ENCODE measurements at regions not wholly inside any gene's neighbourhood (a gene's known extent, or its start where the extent isn't known, plus 50 kb on each side); places are given as distances from the start of the nearest gene placed in this dataset.
A peak's percentile ranks its signal among the peaks of the same experiment; 100 is the strongest.

DNA sequence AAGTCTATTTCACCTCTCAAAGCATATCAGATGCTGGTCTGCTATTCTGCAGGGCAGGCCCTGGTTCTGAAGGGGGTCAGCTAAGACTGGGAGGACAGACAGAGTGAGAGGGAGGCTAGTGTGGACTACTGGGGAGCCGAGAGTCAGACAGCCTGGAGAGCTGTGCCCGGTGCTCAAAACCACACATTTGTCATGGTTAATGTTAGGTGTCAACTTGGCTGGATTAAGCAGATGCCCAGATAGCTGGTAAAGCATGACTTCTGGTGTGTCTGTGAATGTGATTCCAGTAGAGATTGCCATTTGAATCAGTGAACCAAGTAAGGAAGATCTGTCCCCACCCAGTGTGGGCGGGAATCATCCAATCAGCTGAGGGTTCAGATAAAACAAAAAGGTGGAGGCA is 102.6 kb downstream of the SNX19 start:
- H3K4me3 ChIP-seq (replicated peaks in 1 of 2; ENCODE audit: low read depth in 2 of 2, low read length in 2 of 2): no peak overlapping the region
- DNase-seq (ENCODE audit: low read depth in 2 of 2): no peak
- TF ChIP-seq, protein P1, sequence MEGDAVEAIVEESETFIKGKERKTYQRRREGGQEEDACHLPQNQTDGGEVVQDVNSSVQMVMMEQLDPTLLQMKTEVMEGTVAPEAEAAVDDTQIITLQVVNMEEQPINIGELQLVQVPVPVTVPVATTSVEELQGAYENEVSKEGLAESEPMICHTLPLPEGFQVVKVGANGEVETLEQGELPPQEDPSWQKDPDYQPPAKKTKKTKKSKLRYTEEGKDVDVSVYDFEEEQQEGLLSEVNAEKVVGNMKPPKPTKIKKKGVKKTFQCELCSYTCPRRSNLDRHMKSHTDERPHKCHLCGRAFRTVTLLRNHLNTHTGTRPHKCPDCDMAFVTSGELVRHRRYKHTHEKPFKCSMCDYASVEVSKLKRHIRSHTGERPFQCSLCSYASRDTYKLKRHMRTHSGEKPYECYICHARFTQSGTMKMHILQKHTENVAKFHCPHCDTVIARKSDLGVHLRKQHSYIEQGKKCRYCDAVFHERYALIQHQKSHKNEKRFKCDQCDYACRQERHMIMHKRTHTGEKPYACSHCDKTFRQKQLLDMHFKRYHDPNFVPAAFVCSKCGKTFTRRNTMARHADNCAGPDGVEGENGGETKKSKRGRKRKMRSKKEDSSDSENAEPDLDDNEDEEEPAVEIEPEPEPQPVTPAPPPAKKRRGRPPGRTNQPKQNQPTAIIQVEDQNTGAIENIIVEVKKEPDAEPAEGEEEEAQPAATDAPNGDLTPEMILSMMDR (IDR thresholded peaks at IDR 0.05; ENCODE audit: low read depth, low read length): no peak

DNA sequence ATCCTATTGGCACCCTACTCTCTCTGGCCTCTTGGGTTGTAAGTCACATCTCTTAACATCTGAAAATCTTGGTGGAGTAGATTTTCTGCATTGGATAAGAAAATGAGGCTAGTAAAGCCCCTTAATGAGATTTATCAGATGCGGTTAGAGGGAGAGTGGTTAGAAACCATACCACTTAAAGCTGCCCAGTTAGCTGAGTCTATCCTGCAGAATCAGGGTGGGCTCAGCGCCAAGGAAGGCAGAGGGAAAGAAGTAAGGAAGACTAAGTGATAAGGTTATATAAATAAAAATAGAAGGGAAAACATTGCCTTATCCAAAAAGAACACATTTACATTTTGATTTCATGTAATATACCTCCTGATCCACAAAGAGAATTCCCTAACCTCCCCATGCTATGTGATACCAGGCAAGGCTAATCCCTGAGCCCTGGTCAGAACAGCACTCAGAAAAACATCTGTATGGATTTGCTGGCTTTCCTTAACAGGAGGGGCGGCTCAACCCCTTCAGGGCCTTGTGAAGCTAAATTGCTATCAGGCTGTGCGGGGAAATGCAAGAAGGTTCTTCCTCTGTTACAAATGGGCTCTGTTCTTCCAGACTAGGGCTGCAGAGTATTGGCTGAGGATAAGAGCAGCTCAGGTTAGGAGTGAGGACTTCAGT is 101.7 kb downstream of the SNX19 start:
- DNase-seq (ENCODE audit: low read depth in 2 of 2): no peak
- TF ChIP-seq, protein P1 (IDR thresholded peaks at IDR 0.05; ENCODE audit: low read depth, low read length): no peak
- H3K4me3 ChIP-seq (replicated peaks in 1 of 2; ENCODE audit: low read depth in 2 of 2, low read length in 2 of 2): no peak overlapping the region

DNA sequence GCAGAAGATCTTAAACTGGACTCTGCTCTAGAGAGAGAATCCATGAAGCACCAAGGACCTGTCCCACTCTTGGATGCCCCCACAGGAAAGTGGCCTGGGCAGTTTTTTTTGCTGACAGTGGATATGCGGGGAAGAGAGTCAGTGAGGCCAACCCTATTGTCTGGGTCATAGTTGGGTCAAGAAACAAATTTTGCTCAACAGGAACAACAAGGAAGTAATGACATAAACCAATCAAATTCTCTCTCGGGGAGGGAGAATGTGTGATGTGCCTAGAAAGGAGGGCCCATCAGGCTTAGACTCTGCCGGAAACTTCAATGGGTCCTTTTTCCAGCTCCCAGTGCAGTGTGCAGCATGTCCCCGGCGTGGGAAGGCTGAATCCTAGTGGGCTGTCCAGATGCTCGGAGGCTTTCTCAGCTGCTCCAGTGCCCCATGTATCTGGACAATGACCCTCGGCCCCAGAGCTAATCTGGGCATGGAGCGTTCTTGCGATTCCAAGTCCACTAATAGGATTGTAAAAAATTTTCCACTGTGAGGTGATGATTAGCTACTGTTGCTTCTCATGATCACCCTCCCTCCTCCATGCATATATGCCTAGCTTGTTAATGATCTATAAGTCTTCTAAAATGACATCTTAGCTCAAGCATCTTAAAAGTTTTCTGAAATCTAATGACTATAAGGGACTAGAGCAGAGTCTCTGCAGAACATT is 101.0 kb downstream of the SNX19 start:
- DNase-seq (ENCODE audit: low read depth in 2 of 2): no peak
- TF ChIP-seq, protein P1 (IDR thresholded peaks at IDR 0.05; ENCODE audit: low read depth, low read length): no peak
- H3K4me3 ChIP-seq (replicated peaks in 1 of 2; ENCODE audit: low read depth in 2 of 2, low read length in 2 of 2): no peak overlapping the region

DNA sequence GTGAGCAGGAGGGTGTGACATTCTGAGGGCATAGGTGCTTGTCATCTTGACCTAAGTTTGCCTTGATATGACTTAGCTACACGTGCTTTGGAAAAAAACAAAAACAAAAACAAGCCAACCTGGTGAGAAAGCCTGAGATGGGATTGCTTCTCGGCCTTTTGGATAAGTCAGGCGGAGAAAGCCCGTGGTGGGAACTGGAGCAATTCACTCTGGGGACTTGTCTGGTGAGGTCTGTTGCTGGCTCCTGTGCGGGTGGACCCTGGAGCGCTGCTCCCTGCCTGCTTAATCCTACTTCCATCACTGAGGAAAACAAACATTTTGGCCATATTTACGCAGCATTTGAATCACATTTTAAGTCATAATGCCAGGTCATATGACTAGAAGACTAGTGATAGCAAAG is 100.3 kb downstream of the SNX19 start:
- H3K4me3 ChIP-seq (replicated peaks in 1 of 2; ENCODE audit: low read depth in 2 of 2, low read length in 2 of 2): no peak overlapping the region
- no peak for DNase-seq (ENCODE audit: low read depth in 2 of 2)
- TF ChIP-seq, protein P1 (IDR thresholded peaks at IDR 0.05; ENCODE audit: low read depth, low read length): no peak

DNA sequence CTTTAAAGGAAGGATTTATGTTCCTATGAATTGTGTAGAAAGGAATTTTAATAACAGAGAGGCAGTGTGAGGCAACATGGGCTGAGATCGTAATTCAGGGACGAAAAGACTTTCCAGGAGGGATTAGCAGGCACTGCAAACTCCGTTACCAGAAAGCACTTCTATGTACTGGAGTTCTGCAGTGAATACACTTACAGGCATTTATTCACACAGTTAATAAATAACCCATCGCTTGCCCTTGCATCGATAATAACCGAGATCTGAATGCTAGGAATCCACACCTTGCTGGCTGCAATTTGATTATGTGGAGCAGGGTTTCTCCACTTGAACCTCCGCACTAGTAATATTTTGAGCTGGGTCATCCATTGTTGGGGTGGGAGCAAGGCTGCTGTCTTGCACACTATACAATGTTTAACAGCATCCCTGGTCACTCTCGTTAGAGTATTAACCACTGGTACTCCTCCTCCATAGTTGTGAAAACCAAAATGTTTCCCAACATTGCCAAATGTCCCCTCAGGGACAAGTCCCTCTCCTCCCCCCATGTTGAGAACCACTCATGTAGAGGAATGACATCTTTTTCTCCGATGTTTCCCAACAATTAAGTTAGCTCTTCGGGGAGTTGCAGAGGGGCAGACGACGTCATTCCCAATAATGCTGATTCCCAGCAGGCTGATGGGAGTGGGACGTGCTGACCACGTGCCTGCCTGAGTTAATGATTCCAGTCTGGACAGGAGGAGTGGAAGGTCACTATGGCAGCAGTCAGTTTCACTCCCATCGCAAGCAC is 99.5 kb downstream of the SNX19 start:
- DNase-seq (ENCODE audit: low read depth in 2 of 2): no peak
- TF ChIP-seq, protein P1 (IDR thresholded peaks at IDR 0.05; ENCODE audit: low read depth, low read length): no peak
- H3K4me3 ChIP-seq (replicated peaks in 1 of 2; ENCODE audit: low read depth in 2 of 2, low read length in 2 of 2): no peak overlapping the region

DNA sequence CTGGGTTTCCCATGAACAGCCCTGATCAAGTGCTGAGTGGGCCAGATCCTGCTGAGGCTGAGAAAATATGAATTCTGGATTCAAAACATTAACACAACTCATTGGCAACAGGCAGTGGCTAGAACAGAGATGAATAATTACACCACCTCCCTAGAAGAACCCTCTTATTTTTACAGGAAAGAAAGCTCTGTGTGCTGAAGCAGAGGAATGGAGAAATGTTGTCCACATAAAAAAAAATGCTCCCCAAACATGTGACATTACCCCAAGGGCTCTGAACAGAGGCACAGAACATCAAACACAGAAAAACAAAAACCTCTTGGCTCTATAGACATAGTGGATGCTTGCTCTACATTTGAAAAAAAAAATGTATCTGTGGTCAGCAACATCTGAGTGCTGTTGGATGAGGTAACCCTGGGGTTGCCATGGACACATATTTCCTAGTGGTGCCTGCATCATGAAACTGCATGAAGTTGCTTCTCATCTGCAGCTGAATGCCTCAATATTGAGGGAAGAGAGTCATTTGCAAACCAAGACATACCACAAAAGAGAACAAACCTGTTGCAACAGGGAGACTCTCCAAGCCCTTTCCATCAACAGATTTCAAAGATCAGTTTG is 98.8 kb downstream of the SNX19 start:
- no peak overlapping the region for H3K4me3 ChIP-seq (replicated peaks in 1 of 2; ENCODE audit: low read depth in 2 of 2, low read length in 2 of 2)
- TF ChIP-seq, protein P1 (IDR thresholded peaks at IDR 0.05; ENCODE audit: low read depth, low read length): no peak
- DNase-seq (ENCODE audit: low read depth in 2 of 2): peak; percentile 56 to 62

Data from cardiac fibroblast (primary cell).